HG02798 (cell line): ENCODE measurements at regions not wholly inside any gene's neighbourhood (a gene's known extent, or its start where the extent isn't known, plus 50 kb on each side); places are given as distances from the start of the nearest gene placed in this dataset.

Experiments
- ATAC-seq: cut with Tn5 transposase; IDR thresholded peaks from one replicate; pipeline ENCODE4 v1.9.1; 2021; ENCODE audit warnings: mild to moderate bottlenecking; ENCODE audit not compliant: unreplicated experiment, poor library complexity

DNA sequence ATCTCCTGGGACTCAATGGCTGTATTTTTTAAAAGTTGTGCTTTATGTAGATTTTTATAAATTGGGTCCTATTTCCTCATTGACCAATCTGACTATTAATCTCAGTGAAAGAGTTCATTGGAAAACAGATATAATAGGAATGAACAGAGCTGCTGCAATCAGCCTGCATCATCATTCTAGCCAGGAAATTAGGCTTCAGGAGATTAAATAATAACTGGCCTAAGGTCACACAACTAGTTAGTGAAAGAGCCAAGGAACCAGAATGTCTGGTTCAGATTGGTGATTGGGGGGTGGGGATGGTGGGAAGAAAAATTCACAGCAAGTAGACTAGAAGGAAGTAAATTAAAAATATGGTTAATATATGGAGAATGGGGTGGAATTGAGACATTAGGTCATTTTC lies 180.9 kb upstream of the ROPN1 start:
- no peak for ATAC-seq

DNA sequence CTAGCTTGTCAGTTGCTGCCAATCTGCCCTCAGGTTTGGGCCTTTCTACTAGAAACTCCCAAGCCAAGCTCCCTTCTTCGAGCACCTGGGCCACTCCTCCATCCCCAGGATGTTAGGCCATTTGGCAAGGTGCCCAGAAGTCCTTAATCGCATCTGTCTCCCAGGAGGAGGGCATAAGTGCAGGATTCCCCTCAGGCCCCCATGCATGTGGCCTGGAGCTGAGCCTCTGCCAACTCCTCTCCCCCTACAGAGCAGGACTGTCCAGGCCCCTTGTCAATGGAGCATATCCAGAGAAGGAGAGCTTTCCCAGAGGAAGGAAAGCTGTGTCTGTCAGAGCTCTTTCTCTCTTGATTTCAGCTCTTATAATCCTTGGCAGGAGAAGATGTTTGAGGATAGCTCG lies 182.6 kb upstream of the ROPN1 start:
- no peak for ATAC-seq

DNA sequence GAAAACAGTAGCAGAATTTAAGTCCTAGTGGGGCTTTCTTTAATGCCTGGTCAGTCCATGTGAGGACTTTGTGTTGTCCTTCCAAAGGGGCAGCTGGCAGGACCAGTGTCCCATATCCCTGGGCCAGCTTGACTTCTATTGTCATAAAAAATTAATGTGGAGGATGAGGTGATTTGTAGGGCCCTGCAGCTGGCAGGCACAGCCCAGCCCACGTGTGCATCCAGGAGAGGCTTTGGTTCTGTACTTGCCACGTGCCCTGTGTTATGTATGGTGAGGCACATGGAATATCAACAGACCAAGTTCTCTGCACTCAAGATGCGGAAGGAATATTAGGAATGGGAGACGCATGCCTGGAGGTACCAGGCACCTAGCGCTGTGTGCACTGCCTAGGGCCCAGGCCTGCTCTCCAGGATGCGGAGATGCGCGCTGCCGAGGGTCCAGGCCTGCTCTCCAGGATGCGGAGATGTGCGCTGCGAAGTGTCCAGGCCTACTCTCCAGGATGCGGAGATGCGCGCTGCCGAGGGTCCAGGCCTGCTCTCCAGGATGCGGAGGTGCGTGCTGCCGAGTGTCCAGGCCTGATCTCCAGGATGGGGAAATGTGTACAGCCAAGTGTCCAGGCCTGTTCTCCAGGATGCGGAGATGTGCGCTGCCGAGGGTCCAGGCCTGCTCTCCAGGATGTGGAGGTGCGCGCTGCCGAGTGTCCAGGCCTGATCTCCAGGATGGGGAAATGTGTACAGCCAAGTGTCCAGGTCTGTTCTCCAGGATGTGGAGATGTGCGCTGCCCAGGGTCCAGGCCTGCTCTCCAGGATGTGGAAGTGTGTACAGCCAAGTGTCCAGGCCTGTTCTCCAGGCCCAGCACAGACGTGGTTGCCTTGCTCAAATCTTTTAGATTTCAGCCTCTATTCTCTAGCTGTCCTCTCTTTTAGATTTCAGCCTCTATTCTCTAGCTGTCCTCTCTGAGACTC lies 183.3 kb upstream of the ROPN1 start:
- ATAC-seq = no peak

DNA sequence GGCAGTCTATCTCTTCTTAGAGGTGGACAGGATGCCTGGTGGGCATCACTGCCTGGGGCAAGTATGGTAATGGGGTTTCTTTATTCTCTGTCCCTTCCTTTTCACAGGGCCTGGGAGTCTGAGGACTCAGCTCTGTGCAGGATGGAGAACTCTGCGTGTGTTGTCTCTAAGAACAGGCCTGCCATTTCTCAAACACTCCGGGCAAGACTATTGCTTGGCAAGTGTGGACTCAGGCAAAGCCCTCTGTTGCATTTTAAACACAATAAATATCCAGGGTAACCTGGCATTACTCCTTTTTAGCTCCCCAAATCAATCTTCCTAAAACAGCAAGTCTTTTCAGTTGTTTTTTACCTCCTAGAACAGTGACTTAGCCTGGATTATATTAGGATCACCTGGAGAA lies 185.1 kb upstream of the ROPN1 start:
- no peak for ATAC-seq

DNA sequence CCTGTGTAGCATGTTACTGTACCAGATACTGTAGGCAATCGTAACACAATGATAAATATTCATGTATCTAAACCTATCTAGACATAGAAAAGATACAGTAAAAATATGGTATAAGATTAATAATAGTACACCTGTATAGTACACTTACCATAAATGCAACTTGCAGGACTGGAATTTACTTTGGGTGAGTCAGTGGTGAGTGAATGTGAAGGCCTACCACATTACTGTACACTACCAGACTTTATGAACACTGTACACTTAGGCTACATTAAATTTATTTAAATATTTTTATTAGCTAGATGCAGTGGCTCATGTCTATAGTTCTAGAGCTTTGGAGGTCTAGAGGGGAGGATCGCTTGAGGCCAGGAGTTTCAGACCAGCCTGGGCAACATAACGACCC lies 186.6 kb upstream of the ROPN1 start:
- ATAC-seq = no peak

DNA sequence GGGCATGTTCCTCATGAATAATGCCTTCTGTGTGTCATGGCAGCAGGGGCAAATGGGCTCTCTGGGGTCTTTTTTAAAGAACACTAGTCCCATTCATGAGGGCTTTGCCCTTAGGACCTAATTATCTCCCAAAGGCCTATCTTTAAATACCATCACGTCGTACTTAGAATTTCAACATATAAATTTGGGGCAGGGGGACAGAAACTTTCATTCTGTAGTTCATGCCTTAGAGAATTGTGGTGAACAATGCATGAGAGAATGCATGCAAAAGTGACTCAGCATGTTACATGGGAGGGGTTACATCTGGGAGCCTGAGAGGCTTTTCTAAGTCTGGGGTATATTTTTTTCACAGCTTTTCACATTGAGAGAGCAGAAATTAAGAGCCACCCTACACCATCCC lies 208.5 kb upstream of the ROPN1 start:
- no peak for ATAC-seq

DNA sequence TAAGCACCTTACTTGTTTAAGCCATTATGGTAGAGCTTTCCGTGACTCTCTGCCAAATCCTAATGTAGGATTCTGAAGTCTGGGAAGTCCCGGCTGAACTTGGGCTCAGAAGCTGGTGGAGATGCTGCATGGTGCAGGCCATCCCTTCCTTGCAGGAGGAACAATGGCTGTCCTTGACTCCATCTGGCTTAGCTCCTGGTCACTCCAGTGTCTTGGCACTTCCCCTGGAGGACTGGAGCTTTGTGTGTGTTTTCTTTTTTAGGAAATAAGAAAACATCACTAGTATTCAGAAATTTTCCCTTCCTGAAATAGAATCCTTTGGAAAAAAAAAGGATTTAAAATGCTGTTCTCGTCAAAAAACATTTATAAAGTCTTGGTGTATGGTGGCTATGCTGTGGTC lies 209.3 kb upstream of the ROPN1 start:
- ATAC-seq = no peak

DNA sequence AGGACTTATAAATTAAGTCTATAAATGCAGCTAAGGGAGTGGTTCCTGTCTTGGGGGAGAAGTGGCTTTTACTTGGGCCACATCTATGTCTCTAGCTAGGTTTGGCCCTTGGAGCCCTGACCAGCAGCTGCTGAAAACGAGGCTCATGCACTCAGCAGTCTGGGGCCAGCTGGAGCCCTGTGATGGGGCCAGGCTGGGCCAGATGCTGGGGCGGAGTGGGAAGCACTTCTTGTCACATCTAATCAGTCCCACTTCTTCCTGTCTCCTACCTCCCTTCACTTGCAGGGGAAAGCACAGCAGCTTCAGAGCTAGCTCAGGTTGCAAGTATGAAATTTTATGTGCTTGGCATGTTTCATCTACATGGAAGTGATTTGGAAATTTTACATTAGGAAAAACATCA lies 209.9 kb upstream of the ROPN1 start:
- ATAC-seq = no peak

DNA sequence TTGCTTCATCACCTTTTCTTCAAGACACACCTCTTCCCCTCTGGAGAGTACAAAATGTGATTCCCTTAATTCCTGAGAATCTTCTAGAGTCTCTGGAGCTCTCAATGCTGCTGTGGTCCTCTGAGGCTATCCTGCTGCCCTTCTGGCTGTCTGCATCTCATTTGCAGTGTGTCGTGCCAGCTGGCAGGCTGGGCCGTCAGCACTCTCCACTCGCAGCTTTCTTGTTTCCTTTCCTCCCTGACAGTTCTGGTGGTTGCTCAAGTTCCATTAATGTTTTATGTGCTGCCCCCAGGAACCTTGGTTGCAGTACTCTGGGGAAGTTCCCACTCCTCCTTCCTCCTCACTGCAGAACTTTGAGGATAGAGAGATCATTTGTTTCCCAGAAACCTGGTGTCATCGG lies 210.8 kb upstream of the ROPN1 start:
- ATAC-seq = no peak

DNA sequence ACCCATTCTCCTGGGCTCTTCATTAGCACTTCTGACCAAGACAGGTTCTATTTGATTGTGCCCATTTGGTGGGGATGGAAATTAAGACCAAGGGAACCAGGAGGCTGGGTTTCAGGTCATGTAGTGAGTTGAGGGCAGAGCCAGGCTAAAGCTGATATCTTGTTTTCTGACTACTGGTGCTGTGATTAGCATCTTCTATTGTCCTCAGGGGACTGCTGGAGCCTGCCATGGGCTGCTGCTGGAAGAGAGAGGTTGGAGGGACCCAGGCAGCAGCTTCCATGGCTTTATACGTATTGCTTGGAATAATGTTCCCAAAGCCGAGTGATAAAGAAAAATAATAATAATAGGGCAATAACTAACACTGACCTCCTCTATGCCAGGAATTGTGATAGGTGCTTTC lies 211.4 kb upstream of the ROPN1 start:
- no peak for ATAC-seq

DNA sequence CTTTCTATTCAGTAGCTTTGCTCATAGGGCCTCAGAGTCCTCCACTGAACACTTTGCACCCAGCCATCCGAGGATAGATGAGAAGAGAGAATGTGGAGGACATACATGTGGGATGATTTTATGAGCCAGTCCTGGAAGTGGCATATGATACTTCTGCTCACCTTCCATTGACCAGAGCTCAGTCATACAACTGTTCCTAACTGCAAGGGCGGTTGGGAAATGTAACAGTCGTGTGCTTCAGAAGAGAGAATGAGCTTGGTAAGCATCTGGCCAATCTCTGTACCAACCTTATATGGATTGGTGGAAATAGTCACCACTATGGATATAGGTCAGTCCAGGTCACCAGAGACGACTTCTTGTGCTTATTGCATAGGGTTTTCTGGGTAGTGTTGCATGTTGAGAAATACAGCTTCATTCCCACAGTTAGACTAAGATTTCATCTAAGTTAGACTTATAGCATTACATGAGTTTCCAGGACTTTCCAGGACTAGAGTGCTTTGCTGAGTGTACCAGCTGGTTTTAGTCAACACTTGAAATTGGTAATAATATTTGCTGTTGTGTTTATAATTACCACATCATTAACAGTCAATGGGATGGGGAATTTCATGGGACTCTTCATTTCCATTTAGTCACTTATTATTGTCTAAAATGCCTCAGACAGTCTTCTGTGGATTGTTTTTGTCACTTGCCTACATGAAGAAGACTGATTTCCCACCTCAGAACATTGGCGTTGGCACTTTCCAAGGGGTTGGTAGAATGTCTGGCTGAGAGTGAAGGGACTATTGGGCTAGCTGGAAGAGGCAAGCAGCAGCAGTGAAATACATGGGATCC lies 214.5 kb upstream of the ROPN1 start:
- no peak for ATAC-seq

DNA sequence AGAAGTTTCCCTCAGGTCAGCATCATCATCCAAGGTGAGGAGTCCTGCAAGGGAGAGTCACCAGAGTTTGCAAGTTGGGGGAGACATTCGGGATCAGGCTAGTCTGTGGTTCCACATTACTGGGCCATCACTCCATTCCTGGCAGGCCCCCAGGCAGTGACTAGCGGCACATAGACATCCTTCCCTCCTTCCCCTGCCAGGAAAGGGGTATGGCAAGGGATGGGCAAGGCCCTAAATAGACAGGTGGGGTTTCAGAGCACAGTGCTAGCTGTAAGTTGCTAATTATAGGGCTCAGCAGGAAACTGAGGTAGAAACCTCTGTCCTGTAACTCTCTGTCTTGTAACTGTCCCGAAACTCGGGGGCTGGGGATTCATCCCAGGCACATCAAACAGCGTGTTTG lies 215.2 kb upstream of the ROPN1 start:
- ATAC-seq = no peak

DNA sequence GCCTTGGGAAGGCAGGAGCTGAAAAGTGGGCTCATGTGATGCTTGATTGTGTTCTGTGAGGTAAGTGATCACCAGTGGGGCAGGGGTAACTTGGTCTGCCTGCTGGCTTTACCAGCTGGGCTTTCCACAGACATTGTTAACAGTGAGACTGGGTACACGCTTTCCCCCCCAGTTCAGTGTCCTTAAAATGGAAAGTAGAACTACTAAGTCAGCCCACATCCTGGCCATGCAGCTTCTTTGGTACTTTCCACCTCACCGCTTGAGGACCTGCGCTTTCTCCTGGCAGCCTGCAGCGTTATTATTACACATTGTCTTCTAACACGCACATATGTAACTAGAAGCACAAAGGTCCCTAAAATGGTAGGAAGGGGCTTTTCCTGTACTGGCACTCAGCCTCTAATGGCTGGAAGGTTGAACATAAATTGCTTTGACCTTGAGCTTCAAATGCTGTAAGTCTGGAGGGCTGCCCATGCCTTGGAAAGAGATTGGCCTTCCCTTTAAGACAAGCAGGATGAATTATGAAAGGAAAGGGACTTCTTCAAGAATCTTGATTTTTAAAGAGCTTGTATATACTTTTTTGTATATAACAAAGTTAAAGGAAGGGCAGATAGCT lies 216.1 kb upstream of the ROPN1 start:
- ATAC-seq = peak; percentile 93

DNA sequence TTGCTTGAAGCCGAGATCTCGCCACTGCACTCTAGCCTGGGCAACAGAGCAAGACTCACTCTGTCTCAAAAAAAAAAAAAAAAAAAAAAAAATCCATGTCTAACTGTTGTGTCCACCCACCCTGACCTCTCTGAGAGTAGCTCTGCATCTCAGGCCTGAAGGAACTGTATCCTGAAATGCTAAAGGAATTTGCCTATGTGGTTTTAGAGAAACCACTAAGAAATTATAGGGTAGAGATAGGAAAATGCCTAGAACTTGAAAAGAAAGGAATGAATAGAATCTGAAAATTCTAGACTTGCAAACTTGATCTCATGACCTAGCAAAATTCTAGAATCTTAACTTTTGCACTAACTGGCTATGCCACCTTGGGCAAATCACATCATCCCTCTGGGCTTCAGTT lies 217.5 kb upstream of the ROPN1 start:
- no peak for ATAC-seq

DNA sequence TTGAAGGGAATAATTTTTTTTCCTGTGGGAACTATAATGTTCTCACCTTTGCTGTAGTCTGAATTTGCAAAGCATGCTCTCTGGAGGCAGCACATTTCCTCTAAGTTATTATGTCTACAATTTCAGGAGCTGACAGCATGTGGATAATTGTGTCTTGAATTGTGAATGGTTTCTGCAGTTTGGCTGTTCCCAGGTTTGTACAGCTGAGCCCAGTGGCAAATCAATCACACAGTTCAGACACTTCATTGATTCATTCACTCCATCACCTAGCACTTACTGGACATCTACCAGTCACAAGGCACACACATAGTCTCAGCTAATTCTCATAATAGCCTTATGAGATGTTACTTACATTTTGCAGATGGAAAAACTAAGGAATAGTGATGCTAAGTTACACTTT lies 219.0 kb upstream of the ROPN1 start:
- no peak for ATAC-seq

DNA sequence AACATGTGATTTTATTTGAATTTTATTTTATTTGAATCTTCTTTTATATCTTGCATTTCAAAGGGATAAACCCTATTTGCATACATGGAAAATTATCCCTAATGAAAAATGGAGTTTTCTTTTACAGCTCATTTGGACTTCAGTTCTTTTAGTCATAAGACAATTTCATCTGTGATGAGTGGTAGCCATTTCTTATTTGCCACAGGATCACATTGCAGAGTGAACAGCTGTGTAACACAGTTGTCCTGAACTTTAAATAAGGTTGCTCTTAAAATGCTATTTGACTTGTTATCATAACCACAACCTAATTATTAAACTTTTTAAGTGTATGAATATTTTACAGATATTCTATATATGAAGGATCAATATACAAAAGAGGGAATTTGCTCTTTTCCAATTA lies 221.7 kb upstream of the ROPN1 start:
- ATAC-seq = no peak

DNA sequence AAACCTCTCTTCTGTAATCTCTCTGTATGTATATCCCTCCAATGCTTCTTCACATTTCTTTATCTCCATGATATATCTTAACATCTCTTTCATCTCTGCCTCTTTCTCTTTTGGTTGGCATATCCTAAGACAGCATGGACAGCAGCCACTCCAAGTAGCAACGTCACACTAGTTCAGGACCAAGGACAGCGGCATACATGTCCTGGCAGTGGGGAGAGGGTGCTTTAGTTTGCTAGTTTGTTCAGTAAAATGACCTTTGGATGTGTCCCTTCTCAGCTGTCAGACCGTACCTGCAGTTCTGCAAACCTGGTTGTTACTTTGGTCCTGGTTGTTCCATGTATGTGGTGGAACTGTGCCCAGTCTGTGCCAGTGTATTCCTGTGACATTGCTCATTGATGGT lies 225.6 kb upstream of the ROPN1 start:
- ATAC-seq = no peak

DNA sequence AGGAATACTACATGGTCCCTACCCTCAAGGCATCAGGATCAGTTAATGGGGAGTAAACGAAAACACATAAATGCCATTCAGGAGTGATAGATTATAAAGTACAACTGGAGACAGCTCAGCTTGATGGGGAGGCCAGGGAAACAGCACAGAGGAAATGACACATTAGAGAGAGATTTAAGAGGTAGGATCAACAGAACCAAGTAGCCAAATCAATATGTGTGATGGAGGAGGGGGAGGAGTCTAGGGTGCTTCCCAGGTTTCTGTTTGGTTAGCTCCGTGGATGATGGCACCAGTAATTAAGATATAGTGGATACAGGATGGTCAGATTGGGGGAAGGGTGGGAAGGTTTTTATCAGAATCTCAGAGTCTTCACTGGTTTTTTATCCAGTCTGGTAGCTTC lies 229.5 kb upstream of the ROPN1 start:
- ATAC-seq = no peak

DNA sequence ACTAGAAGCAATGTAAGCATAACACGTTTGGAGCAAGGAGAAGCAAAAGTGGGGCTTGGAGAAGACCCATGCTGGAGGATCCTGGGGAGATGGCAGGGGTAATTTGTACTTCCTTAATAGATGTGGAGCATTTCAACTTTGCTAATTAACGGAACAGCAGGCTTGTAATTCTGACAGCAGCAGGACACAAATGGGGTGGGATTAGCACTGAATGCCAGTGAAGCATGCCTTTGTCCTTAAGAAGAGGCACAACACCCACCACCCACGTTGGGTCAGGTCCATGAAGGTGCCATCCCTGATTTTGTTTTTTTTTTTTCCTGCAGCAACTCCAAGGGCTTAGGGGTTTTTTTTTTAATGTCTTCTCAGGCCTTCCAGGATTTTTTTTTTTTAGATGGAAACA lies 231.9 kb upstream of the ROPN1 start:
- ATAC-seq = no peak

DNA sequence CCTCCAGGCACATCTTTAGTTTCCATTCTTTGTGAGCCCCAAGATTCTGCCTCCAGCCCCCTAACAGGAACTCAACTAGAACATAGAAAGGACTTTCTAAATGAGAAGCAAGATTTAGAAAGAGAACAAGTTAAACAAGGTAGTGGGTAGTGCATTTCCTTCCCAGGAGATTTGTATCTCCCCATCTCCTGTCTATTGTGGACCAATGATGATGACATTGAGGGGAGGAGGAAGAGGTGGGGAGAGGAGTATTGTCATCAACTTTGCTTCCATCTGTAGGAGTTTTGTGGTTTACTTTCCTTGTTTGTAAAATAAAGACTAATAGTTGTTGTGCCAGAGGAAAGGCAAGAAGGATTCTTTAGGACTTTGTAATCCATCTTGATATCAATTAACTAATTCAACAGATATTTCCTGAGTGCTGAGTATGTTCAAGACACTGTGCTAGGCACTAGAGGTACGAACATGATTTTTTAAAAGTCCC lies 235.3 kb upstream of the ROPN1 start:
- ATAC-seq = no peak

DNA sequence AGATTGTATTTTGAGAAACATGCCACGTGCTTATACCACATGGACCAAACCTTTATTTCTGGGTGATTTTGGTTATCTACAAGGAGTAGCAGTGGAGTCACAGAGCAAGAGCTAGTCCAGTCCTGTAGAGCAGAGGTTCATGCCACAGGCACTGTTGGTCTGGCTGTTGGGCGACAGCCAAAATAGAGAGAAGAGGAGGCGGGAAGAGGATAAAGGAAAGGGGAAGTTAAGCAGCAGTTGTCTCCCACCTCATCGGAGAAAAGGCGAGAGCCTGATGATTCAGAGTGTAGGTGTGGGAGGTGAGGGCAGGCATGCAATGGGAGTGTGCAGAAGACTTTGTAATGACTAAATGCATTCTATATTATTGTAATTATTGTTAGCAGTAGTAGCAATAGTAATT lies 237.5 kb upstream of the ROPN1 start:
- no peak for ATAC-seq
